ENCODE measurements at regions not wholly inside any gene's neighbourhood (a gene's known extent, or its start where the extent isn't known, plus 50 kb on each side); places are given as distances from the start of the nearest gene placed in this dataset.

GRCh38 chr15:98451236-98451635 is 197.1 kb upstream of the IGF1R start:
- no peaks in the 10 kb centered on the region for H3K36me3 Mint-ChIP-seq (ENCODE audit: low read depth)
- H3K27me3 Mint-ChIP-seq (ENCODE audit: low read depth) = no peaks in the 10 kb centered on the region
- peaks cover 9% of the 10 kb centered on the region for H3K9me3 Mint-ChIP-seq
- DNase-seq (ENCODE audit: low read depth, low spot score) = no peak
- H3K4me1 Mint-ChIP-seq = no peaks in the 10 kb centered on the region
- H3K27ac Mint-ChIP-seq (ENCODE audit: unreplicated experiment) = no peak overlapping the region
- H3K4me3 Mint-ChIP-seq = no peak overlapping the region
- TF ChIP-seq, protein P1, sequence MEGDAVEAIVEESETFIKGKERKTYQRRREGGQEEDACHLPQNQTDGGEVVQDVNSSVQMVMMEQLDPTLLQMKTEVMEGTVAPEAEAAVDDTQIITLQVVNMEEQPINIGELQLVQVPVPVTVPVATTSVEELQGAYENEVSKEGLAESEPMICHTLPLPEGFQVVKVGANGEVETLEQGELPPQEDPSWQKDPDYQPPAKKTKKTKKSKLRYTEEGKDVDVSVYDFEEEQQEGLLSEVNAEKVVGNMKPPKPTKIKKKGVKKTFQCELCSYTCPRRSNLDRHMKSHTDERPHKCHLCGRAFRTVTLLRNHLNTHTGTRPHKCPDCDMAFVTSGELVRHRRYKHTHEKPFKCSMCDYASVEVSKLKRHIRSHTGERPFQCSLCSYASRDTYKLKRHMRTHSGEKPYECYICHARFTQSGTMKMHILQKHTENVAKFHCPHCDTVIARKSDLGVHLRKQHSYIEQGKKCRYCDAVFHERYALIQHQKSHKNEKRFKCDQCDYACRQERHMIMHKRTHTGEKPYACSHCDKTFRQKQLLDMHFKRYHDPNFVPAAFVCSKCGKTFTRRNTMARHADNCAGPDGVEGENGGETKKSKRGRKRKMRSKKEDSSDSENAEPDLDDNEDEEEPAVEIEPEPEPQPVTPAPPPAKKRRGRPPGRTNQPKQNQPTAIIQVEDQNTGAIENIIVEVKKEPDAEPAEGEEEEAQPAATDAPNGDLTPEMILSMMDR (conservative IDR thresholded peaks at IDR 0.05) = no peak

GRCh38 chr15:98452238-98452637 is 196.1 kb upstream of the IGF1R start:
- no peak overlapping the region for H3K4me3 Mint-ChIP-seq
- TF ChIP-seq, protein P1 (conservative IDR thresholded peaks at IDR 0.05) = no peak
- H3K4me1 Mint-ChIP-seq = no peaks in the 10 kb centered on the region
- no peaks in the 10 kb centered on the region for H3K27me3 Mint-ChIP-seq (ENCODE audit: low read depth)
- DNase-seq (ENCODE audit: low read depth, low spot score) = no peak
- no peak overlapping the region for H3K27ac Mint-ChIP-seq (ENCODE audit: unreplicated experiment)
- H3K36me3 Mint-ChIP-seq (ENCODE audit: low read depth) = no peaks in the 10 kb centered on the region
- H3K9me3 Mint-ChIP-seq = peaks cover 9% of the 10 kb centered on the region

GRCh38 chr15:98455904-98456303 is 192.4 kb upstream of the IGF1R start:
- Mint-ChIP-seq H3K27ac (ENCODE audit: unreplicated experiment) (no peak overlapping the region), H3K27me3 (ENCODE audit: low read depth) (peaks cover 13% of the 10 kb centered on the region), H3K9me3 (peaks cover 5% of the 10 kb centered on the region), H3K36me3 (ENCODE audit: low read depth) (no peaks in the 10 kb centered on the region), H3K4me3 (no peak overlapping the region), H3K4me1 (no peaks in the 10 kb centered on the region)
- TF ChIP-seq, protein P1 (conservative IDR thresholded peaks at IDR 0.05) = no peak
- no peak for DNase-seq (ENCODE audit: low read depth, low spot score)

DNA sequence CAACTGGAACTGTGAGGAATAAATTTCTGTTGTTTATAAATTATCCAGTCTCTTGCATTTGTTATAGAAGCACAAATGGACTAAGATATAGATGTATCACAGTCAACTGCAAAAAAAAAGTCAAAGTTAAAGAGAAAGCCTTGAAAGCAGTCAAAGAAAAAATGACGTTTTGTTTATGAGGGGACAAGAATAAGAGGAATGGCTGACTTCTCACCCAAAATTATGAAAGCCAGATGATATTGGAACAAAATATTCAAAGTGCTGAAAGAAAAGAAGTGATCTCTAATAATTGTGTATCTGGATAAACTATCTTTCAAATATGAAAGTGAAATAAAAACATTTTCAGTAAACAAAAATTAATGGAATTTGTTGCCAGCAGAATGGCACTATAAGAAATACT is 171.8 kb upstream of the IGF1R start:
- Mint-ChIP-seq H3K27ac (ENCODE audit: unreplicated experiment) (no peak overlapping the region), H3K4me3 (no peak overlapping the region), H3K4me1 (peaks cover 18% of the 10 kb centered on the region), H3K9me3 (peaks cover 19% of the 10 kb centered on the region), H3K27me3 (ENCODE audit: low read depth) (no peaks in the 10 kb centered on the region), H3K36me3 (ENCODE audit: low read depth) (peaks cover 26% of the 10 kb centered on the region)
- TF ChIP-seq, protein P1 (conservative IDR thresholded peaks at IDR 0.05) = no peak
- DNase-seq (ENCODE audit: low read depth, low spot score) = no peak

DNA sequence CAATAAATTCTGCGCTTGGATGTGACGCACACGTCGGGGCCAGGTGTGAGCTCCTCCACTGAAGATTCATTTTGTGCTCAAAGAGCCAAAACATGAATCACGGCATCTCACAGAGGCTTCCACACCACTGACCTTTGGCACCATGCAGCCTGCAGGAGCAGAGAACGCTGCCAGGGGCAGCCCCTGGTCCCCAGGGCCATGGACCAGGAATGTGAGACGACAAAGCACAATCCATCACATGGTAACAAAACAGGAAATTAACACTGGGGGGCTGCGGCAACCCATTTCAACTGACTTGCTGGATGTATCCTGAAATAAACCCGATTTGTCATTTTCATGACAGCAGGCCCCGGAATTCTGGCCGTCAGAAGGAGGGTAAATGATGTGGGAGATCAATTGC is 167.5 kb upstream of the IGF1R start:
- Mint-ChIP-seq H3K27me3 (ENCODE audit: low read depth) (no peaks in the 10 kb centered on the region), H3K9me3 (peaks cover 27% of the 10 kb centered on the region), H3K4me3 (no peak overlapping the region), H3K4me1 (peaks cover 28% of the 10 kb centered on the region), H3K27ac (ENCODE audit: unreplicated experiment) (no peak overlapping the region), H3K36me3 (ENCODE audit: low read depth) (peaks cover 31% of the 10 kb centered on the region)
- no peak for DNase-seq (ENCODE audit: low read depth, low spot score)
- TF ChIP-seq, protein P1 (conservative IDR thresholded peaks at IDR 0.05) = no peak
